ENCODE measurements at regions not wholly inside any gene's neighbourhood (a gene's known extent, or its start where the extent isn't known, plus 50 kb on each side); places are given as distances from the start of the nearest gene placed in this dataset.

- no peaks in the 10 kb centered on the region for H3K9me3 ChIP-seq (ENCODE audit: control insufficient read depth, low read depth, low read length)
- H3K14ac ChIP-seq (ENCODE audit: insufficient read depth, low read length): no peak overlapping the region
- H3K4me2 ChIP-seq (ENCODE audit: insufficient read depth, insufficient read length, low read length): no peak overlapping the region
- no CpG with 5 or more reads among the region's 2 CpGs for WGBS (ENCODE audit: extremely low coverage, insufficient read length, low lambda C conversion rate)
- H3T11ph ChIP-seq (ENCODE audit: low read length): no peak overlapping the region
- no peaks in the 10 kb centered on the region; the same call in 1 of the 2 replicates for H3K4me1 ChIP-seq (ENCODE audit: insufficient read depth, low read length)
- H2BK12ac ChIP-seq (ENCODE audit: insufficient read length, low read depth, low read length): no peak overlapping the region
- no peak overlapping the region for H2BK15ac ChIP-seq (ENCODE audit: low read depth, low read length)
- no peak overlapping the region for H3K27ac ChIP-seq (ENCODE audit: insufficient read length, low read depth, low read length)
- no peak overlapping the region for H3K23ac ChIP-seq (ENCODE audit: insufficient read length, low read depth, low read length)
- no peak overlapping the region for H4K91ac ChIP-seq (ENCODE audit: insufficient read length, low read depth, low read length)
- H3K18ac ChIP-seq (ENCODE audit: insufficient read length, low read depth, low read length): no peak overlapping the region
- no peak for DNase-seq
- H3K79me1 ChIP-seq (ENCODE audit: insufficient read depth, low read depth, low read length, poor library complexity, severe bottlenecking): no peaks in the 10 kb centered on the region
- no peak overlapping the region for H2AFZ ChIP-seq (ENCODE audit: low read length)
- no peak overlapping the region for H2AK5ac ChIP-seq (ENCODE audit: insufficient read length, low read length)
- no peaks in the 10 kb centered on the region for H3K79me2 ChIP-seq (ENCODE audit: insufficient read depth, low read length)
- Mint-ChIP-seq H3K27ac (no peak overlapping the region), H3K9me3 (peaks cover 0 to 9% of the 10 kb centered on the region in 2 experiments; a peak in 3 of 5 replicates), H3K27me3 (ENCODE audit: low read depth) (no peaks in the 10 kb centered on the region), H3K36me3 (ENCODE audit: insufficient read depth in 1 of 3, low read depth in 3 of 3) (no peaks in the 10 kb centered on the region), H3K4me1 (no peaks in the 10 kb centered on the region), H3K4me3 (no peak overlapping the region)
- no peaks in the 10 kb centered on the region for H3K27me3 ChIP-seq (ENCODE audit: insufficient read depth, low read length)
- H2BK5ac ChIP-seq (ENCODE audit: insufficient read length, low read length): no peak overlapping the region
- no peak overlapping the region for H2BK120ac ChIP-seq (ENCODE audit: low read depth, low read length, poor library complexity, severe bottlenecking)
- no peak overlapping the region for H4K5ac ChIP-seq (ENCODE audit: insufficient read length, low read depth, low read length)
- H3K23me2 ChIP-seq (ENCODE audit: insufficient read length, low read depth, low read length, poor library complexity, severe bottlenecking): no peaks in the 10 kb centered on the region
- no peak overlapping the region for H3K9ac ChIP-seq (ENCODE audit: extremely low read depth, insufficient read length, low read length)
- no peak overlapping the region for H3K56ac ChIP-seq (ENCODE audit: insufficient read length, low read depth, low read length)
- H3K4ac ChIP-seq (ENCODE audit: low read depth, low read length): no peak overlapping the region
- no peak overlapping the region for H2BK20ac ChIP-seq (ENCODE audit: low read depth, low read length, poor library complexity, severe bottlenecking)
- H4K20me1 ChIP-seq (ENCODE audit: control insufficient read depth, insufficient read depth, insufficient read length): no peaks in the 10 kb centered on the region
- H4K8ac ChIP-seq (replicated peaks; ENCODE audit: insufficient read length, low read depth, low read length): no peak overlapping the region
- no peak for TF ChIP-seq CTCF (conservative IDR thresholded peaks at IDR 0.05)
Measured at GRCh38 chr6:8738951-8739350, 303.6 kb upstream of the SLC35B3 start.

Measured in H9 (cell line).